Muscle of back (tissue), 3 donors: ENCODE measurements at regions not wholly inside any gene's neighbourhood (a gene's known extent, or its start where the extent isn't known, plus 50 kb on each side); places are given as distances from the start of the nearest gene placed in this dataset.

Experiments used
- DNase-seq, 3 donors: peaks; one replicate each; pipeline versions ENCODE4 v3.0.0 to v3.0.0-alpha.2; 2013

GRCh38 chr12:111175396-111176094 lies 193.3 kb downstream of the PHETA1 start:
- no peak for DNase-seq

- no peak for DNase-seq
These were observed 193.9 kb downstream of the PHETA1 start for GRCh38 chr12:111174961-111175345.

- no peak for DNase-seq
These were observed 194.5 kb downstream of the PHETA1 start for GRCh38 chr12:111174251-111174960.

GRCh38 chr12:111173836-111174235 lies 195.1 kb downstream of the PHETA1 start:
- DNase-seq, result no peak

GRCh38 chr12:111173391-111173790 lies 195.5 kb downstream of the PHETA1 start:
- no peak for DNase-seq

GRCh38 chr12:111172786-111173185 lies 196.1 kb downstream of the PHETA1 start:
- DNase-seq, result no peak

- no peak for DNase-seq
These were observed 197.1 kb downstream of the PHETA1 start for GRCh38 chr12:111171832-111172231.

GRCh38 chr12:111171345-111171744 lies 197.6 kb downstream of the PHETA1 start:
- no peak for DNase-seq

- peak in 1 of 3 donors; percentile 38 for DNase-seq
These were observed 198.4 kb downstream of the PHETA1 start for GRCh38 chr12:111170543-111170942.

- DNase-seq, result no peak
These were observed 199.4 kb downstream of the PHETA1 start for GRCh38 chr12:111169456-111169855.

- no peak for DNase-seq
These were observed 199.9 kb downstream of the PHETA1 start for GRCh38 chr12:111169032-111169431.

- no peak for DNase-seq
These were observed 200.6 kb downstream of the PHETA1 start for GRCh38 chr12:111168009-111168900.

GRCh38 chr12:111166779-111167540 lies 201.9 kb downstream of the PHETA1 start:
- peak in 2 of 3 donors; percentile 34 to 45 for DNase-seq

GRCh38 chr12:111164833-111165525 lies 203.9 kb downstream of the PHETA1 start:
- DNase-seq, result no peak

GRCh38 chr12:111163422-111163821 lies 205.5 kb downstream of the PHETA1 start:
- no peak for DNase-seq

GRCh38 chr12:111161898-111162297 lies 207.0 kb downstream of the PHETA1 start:
- no peak for DNase-seq

- DNase-seq, result peak in 2 of 3 donors; percentile 25 to 47
These were observed 208.3 kb downstream of the PHETA1 start for GRCh38 chr12:111160350-111161241.

GRCh38 chr12:111158992-111159391 lies 209.9 kb downstream of the PHETA1 start:
- no peak for DNase-seq

- DNase-seq, result no peak
These were observed 211.4 kb downstream of the PHETA1 start for GRCh38 chr12:111157486-111157885.

GRCh38 chr12:111156304-111156703 lies 212.6 kb downstream of the PHETA1 start:
- no peak for DNase-seq
